ENCODE measurements at regions not wholly inside any gene's neighbourhood (a gene's known extent, or its start where the extent isn't known, plus 50 kb on each side); places are given as distances from the start of the nearest gene placed in this dataset.

- TF ChIP-seq POLR2A (IDR thresholded peaks at IDR 0.05) (no peak), CTCF (IDR thresholded peaks at IDR 0.05) (no peak), EP300 (IDR thresholded peaks at IDR 0.05) (no peak)
Measured at GRCh38 chr18:11362856-11363255, 213.5 kb upstream of the PIEZO2 start.
